Activated CD4-positive, alpha-beta T cell treated with anti-CD3 and anti-CD28 coated beads for 36 hours (primary cell): ENCODE measurements at regions not wholly inside any gene's neighbourhood (a gene's known extent, or its start where the extent isn't known, plus 50 kb on each side); places are given as distances from the start of the nearest gene placed in this dataset.
"Not testable (repeated sequence)": the region's sequence is repeated elsewhere in the genome, so short reads cannot be mapped to it uniquely, and the experiment has no call there.

Experiments
- ATAC-seq: fragments of 200-7000 bp; cut with Tn5 transposase; one replicate; pipeline ENCODE4 v1.10.0; 2021; ENCODE audit warnings: mild to moderate bottlenecking, moderate library complexity
- CTCF ChIA-PET: fragments of 350-600 bp; sonication (Branson Sonifier 250); formaldehyde crosslinking; loops from one replicate; lab custom pipeline; 2021; ENCODE audit warnings: antibody characterized with exemption; lab: Charles Lee
- POLR2A ChIA-PET: fragments of 350-600 bp; sonication (Branson Sonifier 250); formaldehyde crosslinking; loops from one replicate; lab custom pipeline; 2021; ENCODE audit warnings: antibody characterized with exemption, inconsistent platforms; lab: Charles Lee
- DNase-seq: peaks from one replicate; pipeline ENCODE4 v3.0.0-alpha.2; 2020
- H3K27ac Mint-ChIP-seq: one replicate; pipeline ENCODE4 v1.8.0; 2021; ENCODE audit warnings: mixed read lengths
- H3K27me3 Mint-ChIP-seq: one replicate; pipeline ENCODE4 v1.8.0; 2021; ENCODE audit warnings: mixed read lengths
- H3K36me3 Mint-ChIP-seq: one replicate; pipeline ENCODE4 v1.8.0; 2021; ENCODE audit warnings: low read depth, mixed read lengths
- H3K4me1 Mint-ChIP-seq: one replicate; pipeline ENCODE4 v1.8.0; 2021; ENCODE audit warnings: mixed read lengths
- H3K4me3 Mint-ChIP-seq: one replicate; pipeline ENCODE4 v1.8.0; 2021; ENCODE audit warnings: mild to moderate bottlenecking, moderate library complexity, mixed read lengths
- H3K9me3 Mint-ChIP-seq: one replicate; pipeline ENCODE4 v1.8.0; 2021; ENCODE audit warnings: low read depth, mixed read lengths
- intact Hi-C, 2 experiments: fragments of 100-400 bp; cut with DNase I in 1 of 2; cut with micrococcal nuclease in 1 of 2; formaldehyde crosslinking; loops; one replicate each; pipeline versions ENCODE4 v1.14.2 to v1.15.1; 2022 to 2024; cut with DNase I, micrococcal nuclease

DNA sequence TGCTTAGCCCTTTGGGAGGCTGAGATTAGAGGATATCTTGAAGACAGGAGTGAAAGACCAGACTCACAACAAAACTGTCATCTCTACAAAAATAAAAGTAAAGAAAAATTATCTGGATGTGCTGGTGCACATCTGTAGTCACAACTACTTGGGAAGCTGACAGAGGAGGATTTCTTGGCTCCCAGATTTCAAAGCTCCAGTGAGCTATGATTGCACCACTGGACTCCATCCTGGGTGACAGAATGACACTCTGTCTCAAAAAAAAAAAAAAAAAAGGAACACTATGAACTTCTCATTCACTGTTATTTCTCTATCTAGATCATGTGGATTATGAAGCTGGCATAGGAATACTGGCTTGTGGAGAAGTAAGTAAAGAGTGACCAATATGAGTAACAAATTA is 1400.0 kb downstream of the CDY2B start:
- Mint-ChIP-seq H3K27me3 (no peaks in the 10 kb centered on the region), H3K36me3 (no peaks in the 10 kb centered on the region), H3K9me3 (peaks cover 9% of the 10 kb centered on the region), H3K27ac (no peak overlapping the region), H3K4me3 (no peak overlapping the region), H3K4me1 (no peaks in the 10 kb centered on the region)
- ChIA-PET CTCF (no interaction called here), POLR2A (no interaction called here)
- intact Hi-C loops, result no loop called here
- ATAC-seq (no peak), DNase-seq (no peak)

DNA sequence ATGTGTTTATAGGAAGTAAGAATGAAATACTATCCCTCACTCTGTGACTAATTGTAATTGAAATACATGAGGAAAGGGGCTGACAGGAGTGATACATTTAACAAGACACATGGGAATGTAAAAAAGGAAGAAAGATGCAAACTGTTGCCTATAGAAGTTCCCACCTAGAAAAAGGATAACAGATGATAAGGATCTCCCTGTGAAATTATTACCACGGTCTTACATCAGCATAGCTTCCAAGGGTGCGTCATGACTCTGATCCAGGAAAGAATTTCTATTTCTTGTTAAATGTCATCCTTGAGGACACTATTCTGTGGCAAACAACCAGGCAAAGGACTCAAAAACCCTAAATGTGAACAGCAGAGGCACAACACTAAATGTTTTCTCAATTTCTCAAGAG is 1406.0 kb downstream of the CDY2B start:
- Mint-ChIP-seq H3K4me1 (no peaks in the 10 kb centered on the region), H3K4me3 (no peak overlapping the region), H3K27me3 (no peaks in the 10 kb centered on the region), H3K9me3 (no peaks in the 10 kb centered on the region), H3K36me3 (no peaks in the 10 kb centered on the region), H3K27ac (no peak overlapping the region)
- ChIA-PET POLR2A (no interaction called here), CTCF (no interaction called here)
- DNase-seq, result no peak
- ATAC-seq, result no peak
- intact Hi-C loops, result no loop called here

DNA sequence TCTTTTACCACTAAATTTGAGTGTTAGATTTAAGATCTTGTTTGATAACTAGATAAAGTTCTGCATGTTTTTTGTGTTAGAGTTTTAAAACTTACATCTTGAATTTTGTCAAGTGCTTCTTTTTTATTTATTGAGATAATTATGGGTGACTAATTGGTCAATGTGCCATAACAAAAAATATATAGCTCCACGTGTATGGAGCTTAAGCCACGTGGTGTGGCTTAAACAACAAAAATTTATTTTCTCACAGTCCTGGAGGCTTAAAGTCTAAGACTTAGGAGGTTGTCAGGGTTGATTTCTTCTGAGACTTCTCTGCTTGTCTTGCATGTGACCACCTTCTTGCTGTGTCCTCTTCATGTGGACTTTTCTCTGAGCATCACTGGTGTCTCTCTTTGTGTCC is 1425.2 kb downstream of the CDY2B start:
- POLR2A ChIA-PET, result interaction anchor here (0.6 kb wide), 1 partner anchor 482 kb away, joined by 3 read pairs; no protein-coding TSS in a partner anchor
- CTCF ChIA-PET, result no interaction called here
- H3K4me1 Mint-ChIP-seq, result no peaks in the 10 kb centered on the region
- DNase-seq (no peak), ATAC-seq (no peak)
- H3K27ac Mint-ChIP-seq, result no peak overlapping the region
- H3K27me3 Mint-ChIP-seq, result no peaks in the 10 kb centered on the region
- peaks cover 3% of the 10 kb centered on the region for H3K9me3 Mint-ChIP-seq
- H3K36me3 Mint-ChIP-seq, result no peaks in the 10 kb centered on the region
- intact Hi-C loops, result no loop called here
- no peak overlapping the region for H3K4me3 Mint-ChIP-seq

DNA sequence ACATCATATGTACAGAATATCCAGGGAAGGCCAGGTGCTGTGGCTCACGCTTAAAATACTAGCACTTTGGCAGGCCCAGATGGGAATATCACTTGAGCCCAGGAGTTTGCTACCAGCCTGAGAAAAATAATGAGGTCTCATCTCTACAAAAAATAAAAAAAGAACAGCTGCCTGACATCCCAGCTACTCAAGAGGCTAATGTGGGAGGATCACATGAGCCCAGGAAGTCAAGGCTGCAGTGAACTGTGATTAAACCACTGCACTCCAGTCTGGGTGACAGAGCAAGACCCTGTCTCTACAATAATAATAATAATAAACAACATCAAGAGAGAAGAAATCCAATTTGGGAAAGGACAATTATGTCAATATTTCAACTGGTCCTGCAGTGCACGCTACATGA is 1433.9 kb downstream of the CDY2B start:
- no peak overlapping the region for H3K27ac Mint-ChIP-seq
- no peaks in the 10 kb centered on the region for H3K4me1 Mint-ChIP-seq
- no peaks in the 10 kb centered on the region for H3K36me3 Mint-ChIP-seq
- ChIA-PET CTCF (no interaction called here), POLR2A (no interaction called here)
- no peaks in the 10 kb centered on the region for H3K9me3 Mint-ChIP-seq
- ATAC-seq (no peak), DNase-seq (no peak)
- intact Hi-C loops, result no loop called here
- H3K27me3 Mint-ChIP-seq, result no peaks in the 10 kb centered on the region
- no peak overlapping the region for H3K4me3 Mint-ChIP-seq

DNA sequence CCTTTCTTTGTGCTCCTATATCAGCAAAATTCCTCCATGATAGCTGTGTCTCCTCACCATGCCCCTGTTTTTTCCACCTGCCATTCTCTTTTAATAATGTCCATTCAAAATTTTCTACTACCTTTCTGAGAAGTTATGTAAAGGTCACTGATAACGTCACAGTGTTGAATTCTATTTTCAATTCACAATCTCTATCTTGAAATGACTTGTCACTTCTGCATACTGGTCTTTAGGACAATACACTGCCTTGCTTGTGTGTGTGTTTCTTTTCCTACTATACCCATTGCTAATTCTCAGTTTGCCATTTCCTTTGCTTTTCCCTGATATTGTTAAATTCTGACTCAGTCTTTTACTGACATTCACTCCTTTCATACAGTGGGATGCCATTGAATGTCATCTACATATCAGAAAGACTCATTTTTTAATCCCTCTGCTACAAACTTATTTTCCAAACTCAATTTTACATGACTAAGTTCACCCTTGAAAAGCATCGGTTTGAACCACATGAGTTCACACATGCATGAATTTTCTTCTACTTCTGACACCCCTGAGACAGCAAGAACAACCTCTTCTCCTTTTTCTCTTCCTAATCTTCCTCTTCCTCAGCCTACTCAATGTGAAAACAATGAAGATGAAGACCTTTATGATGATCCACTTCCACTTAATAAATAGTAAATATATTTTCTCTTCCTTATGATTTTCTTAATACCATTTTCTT is 1470.7 kb downstream of the CDY2B start:
- H3K4me3 Mint-ChIP-seq, H3K27ac Mint-ChIP-seq, ATAC-seq, DNase-seq, CTCF ChIA-PET, H3K27me3 Mint-ChIP-seq, POLR2A ChIA-PET, H3K9me3 Mint-ChIP-seq, H3K4me1 Mint-ChIP-seq, intact Hi-C loops, H3K36me3 Mint-ChIP-seq: not testable (repeated sequence)

DNA sequence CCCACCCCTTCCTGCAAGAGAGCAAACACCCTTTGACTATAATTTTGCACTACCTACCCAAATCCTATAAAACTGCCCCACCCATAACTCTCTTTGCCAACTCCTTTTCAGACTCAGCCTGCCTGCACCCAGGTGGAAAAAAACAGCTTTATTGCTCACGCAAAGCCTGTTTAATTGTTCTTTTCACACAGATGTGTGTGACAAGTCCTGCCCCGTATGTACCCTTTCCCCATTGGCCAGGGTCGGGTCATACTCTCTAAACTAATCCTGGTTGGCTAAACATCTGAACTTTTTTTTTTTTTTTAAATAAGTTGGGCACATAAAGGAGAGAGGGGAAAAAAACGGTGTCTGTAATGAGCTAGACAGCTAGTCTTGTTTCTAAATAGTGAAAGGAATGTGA is 1500.6 kb downstream of the CDY2B start:
- H3K27me3 Mint-ChIP-seq, H3K9me3 Mint-ChIP-seq, H3K36me3 Mint-ChIP-seq, H3K27ac Mint-ChIP-seq, H3K4me1 Mint-ChIP-seq, CTCF ChIA-PET, DNase-seq, H3K4me3 Mint-ChIP-seq, ATAC-seq, intact Hi-C loops, POLR2A ChIA-PET: not testable (repeated sequence)

DNA sequence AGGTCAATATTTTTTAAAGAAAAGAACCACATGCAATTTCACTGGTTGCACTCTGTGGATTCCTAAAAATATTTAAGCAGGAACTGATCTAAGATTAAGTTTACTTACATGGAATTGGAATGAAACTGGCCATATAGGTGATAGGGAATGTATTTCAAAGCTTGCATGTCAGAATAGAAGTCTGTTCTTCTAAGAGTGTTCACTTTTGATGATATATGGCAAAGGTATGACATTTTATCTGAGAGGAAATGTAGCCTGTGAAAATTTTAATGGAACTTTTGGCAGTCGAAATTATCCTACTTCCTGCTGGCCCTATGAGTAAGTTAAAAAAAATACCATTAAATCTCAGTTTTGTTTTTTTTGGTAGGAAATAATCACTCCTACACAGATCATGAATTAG is 1538.4 kb downstream of the CDY2B start:
- H3K36me3 Mint-ChIP-seq, H3K27ac Mint-ChIP-seq, DNase-seq, intact Hi-C loops, ATAC-seq, H3K27me3 Mint-ChIP-seq, POLR2A ChIA-PET, H3K4me3 Mint-ChIP-seq, H3K4me1 Mint-ChIP-seq, CTCF ChIA-PET, H3K9me3 Mint-ChIP-seq: not testable (repeated sequence)

DNA sequence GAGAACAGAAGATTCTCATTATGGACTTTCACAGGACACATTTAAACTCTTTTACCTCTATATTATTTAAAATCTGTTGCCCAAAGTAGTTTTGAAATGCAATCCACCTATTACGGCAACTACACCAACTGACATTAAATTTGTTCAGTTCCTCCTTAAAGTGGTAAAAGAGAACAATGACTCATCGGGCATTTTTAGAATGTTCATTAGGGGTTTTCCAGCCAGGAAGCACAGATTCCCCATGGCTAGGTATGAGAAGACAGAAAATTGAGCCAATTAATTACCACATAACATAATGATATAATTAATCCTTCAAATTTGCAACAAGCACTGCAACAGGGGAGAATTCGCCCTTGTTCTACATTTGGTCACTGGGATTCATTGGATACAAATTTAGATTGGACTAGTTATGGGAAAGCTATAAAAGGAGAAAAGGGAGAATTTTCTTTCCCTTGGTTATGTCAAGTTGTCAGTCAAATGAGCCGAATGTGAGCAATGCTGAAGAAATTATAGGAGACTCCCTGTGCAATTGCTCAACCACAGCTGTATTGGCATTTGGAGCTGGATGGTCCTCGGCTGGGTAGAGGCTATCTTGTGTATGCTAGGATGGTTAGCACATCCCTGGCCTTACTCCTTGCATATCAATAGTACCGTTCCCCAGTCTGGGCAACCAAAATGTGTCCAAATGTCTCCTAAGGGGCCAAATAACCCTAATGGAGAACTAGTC is 1549.8 kb downstream of the CDY2B start:
- DNase-seq, intact Hi-C loops, H3K4me1 Mint-ChIP-seq, H3K9me3 Mint-ChIP-seq, ATAC-seq, POLR2A ChIA-PET, CTCF ChIA-PET, H3K4me3 Mint-ChIP-seq, H3K36me3 Mint-ChIP-seq, H3K27me3 Mint-ChIP-seq, H3K27ac Mint-ChIP-seq: not testable (repeated sequence)

- H3K4me1 Mint-ChIP-seq, H3K4me3 Mint-ChIP-seq, H3K9me3 Mint-ChIP-seq, CTCF ChIA-PET, intact Hi-C loops, POLR2A ChIA-PET, H3K27ac Mint-ChIP-seq, H3K27me3 Mint-ChIP-seq, DNase-seq, H3K36me3 Mint-ChIP-seq, ATAC-seq: not testable (repeated sequence)
Observed at GRCh38 chrY:16329135-16329820, 1550.7 kb downstream of the CDY2B start.
